ENCODE measurements at regions not wholly inside any gene's neighbourhood (a gene's known extent, or its start where the extent isn't known, plus 50 kb on each side); places are given as distances from the start of the nearest gene placed in this dataset.

DNA sequence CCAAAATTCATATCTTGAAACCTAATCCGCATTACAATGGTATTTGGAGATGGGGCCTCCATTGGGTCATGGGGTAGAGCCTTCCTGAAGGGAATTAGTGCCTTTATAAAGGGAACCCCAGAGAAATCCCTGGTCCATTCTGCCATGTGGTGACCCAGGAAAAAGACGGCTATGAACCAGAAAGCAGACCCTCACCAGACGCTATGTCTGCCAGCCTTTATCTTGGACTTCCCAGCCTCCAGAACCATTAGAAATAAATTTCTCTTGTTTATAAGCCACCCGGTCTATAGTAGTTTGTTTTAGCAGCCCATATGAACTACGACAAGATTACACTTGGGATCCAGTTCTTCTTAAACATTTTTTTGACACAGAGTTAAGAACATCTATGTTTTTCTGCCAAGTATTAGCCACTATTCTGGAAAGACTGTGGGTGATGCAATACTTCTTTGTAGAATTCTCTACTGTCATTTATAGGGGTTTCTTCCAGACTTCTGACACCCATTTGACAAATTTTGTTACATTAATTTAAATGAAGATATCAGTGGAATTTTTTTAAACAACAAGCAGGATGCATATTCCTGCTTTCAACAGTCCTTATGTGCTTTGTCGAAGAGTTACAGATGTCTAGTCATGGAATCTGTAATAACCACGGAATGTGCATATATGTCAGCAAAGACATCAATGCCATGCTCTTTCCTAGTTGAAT is 572.4 kb downstream of the NR2F1-AS1 start (continued):
- TF ChIP-seq, protein P1, sequence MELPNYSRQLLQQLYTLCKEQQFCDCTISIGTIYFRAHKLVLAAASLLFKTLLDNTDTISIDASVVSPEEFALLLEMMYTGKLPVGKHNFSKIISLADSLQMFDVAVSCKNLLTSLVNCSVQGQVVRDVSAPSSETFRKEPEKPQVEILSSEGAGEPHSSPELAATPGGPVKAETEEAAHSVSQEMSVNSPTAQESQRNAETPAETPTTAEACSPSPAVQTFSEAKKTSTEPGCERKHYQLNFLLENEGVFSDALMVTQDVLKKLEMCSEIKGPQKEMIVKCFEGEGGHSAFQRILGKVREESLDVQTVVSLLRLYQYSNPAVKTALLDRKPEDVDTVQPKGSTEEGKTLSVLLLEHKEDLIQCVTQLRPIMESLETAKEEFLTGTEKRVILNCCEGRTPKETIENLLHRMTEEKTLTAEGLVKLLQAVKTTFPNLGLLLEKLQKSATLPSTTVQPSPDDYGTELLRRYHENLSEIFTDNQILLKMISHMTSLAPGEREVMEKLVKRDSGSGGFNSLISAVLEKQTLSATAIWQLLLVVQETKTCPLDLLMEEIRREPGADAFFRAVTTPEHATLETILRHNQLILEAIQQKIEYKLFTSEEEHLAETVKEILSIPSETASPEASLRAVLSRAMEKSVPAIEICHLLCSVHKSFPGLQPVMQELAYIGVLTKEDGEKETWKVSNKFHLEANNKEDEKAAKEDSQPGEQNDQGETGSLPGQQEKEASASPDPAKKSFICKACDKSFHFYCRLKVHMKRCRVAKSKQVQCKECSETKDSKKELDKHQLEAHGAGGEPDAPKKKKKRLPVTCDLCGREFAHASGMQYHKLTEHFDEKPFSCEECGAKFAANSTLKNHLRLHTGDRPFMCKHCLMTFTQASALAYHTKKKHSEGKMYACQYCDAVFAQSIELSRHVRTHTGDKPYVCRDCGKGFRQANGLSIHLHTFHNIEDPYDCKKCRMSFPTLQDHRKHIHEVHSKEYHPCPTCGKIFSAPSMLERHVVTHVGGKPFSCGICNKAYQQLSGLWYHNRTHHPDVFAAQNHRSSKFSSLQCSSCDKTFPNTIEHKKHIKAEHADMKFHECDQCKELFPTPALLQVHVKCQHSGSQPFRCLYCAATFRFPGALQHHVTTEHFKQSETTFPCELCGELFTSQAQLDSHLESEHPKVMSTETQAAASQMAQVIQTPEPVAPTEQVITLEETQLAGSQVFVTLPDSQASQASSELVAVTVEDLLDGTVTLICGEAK (IDR thresholded peaks at IDR 0.05; ENCODE audit: borderline replicate concordance): no peak
- no peak for TF ChIP-seq SMAD5 (IDR thresholded peaks at IDR 0.05; ENCODE audit: low read depth)
- TF ChIP-seq RUNX3 (IDR thresholded peaks at IDR 0.05; ENCODE audit: low read length): no peak
- no peak for TF ChIP-seq CHD4 (IDR thresholded peaks at IDR 0.05)
- no peak for TF ChIP-seq IKZF1 (conservative IDR thresholded peaks at IDR 0.05)
- no peak for TF ChIP-seq GATAD2B (conservative IDR thresholded peaks at IDR 0.05; ENCODE audit: low read depth)

DNA sequence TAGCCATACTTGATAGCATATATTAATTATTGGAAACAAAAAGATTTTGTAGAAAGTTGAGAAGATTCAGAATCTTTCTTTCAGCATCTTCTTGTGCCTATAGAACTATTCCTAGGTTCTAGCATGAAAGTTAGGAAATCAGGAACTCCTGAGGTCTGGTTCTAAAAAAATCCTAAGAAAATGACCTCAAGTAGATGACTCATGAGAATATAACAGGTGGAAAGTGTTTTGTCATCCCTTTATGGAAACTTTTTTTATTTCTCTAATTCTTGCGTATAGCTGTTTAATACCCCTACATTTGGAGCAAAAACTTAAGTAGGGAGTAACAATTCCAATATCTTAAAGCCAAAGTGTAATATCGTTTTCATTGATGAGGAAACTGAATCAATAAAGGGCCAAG is 574.1 kb downstream of the NR2F1-AS1 start:
- RAD21 ChIA-PET (ENCODE audit: unreplicated experiment): no interaction called here
- TF ChIP-seq, protein P2, sequence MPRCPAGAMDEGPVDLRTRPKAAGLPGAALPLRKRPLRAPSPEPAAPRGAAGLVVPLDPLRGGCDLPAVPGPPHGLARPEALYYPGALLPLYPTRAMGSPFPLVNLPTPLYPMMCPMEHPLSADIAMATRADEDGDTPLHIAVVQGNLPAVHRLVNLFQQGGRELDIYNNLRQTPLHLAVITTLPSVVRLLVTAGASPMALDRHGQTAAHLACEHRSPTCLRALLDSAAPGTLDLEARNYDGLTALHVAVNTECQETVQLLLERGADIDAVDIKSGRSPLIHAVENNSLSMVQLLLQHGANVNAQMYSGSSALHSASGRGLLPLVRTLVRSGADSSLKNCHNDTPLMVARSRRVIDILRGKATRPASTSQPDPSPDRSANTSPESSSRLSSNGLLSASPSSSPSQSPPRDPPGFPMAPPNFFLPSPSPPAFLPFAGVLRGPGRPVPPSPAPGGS (IDR thresholded peaks at IDR 0.05; ENCODE audit: borderline replicate concordance, insufficient read depth, low read depth, low read length, poor library complexity, severe bottlenecking): no peak
- TF ChIP-seq RBBP5 (conservative IDR thresholded peaks at IDR 0.05) (no peak), CBX3 (IDR thresholded peaks at IDR 0.05; ENCODE audit: borderline replicate concordance, low read depth) (no peak), NFXL1 (IDR thresholded peaks at IDR 0.05; ENCODE audit: borderline replicate concordance) (no peak), FOS (IDR thresholded peaks at IDR 0.05; ENCODE audit: borderline replicate concordance, extremely low read depth, insufficient read length) (no peak), CBFB (IDR thresholded peaks at IDR 0.05; ENCODE audit: low read depth) (no peak), FOXK2 (IDR thresholded peaks at IDR 0.05) (no peak), POU2F2 (IDR thresholded peaks at IDR 0.05; ENCODE audit: borderline replicate concordance, low read depth, low read length) (no peak)
- TF ChIP-seq, protein P3, sequence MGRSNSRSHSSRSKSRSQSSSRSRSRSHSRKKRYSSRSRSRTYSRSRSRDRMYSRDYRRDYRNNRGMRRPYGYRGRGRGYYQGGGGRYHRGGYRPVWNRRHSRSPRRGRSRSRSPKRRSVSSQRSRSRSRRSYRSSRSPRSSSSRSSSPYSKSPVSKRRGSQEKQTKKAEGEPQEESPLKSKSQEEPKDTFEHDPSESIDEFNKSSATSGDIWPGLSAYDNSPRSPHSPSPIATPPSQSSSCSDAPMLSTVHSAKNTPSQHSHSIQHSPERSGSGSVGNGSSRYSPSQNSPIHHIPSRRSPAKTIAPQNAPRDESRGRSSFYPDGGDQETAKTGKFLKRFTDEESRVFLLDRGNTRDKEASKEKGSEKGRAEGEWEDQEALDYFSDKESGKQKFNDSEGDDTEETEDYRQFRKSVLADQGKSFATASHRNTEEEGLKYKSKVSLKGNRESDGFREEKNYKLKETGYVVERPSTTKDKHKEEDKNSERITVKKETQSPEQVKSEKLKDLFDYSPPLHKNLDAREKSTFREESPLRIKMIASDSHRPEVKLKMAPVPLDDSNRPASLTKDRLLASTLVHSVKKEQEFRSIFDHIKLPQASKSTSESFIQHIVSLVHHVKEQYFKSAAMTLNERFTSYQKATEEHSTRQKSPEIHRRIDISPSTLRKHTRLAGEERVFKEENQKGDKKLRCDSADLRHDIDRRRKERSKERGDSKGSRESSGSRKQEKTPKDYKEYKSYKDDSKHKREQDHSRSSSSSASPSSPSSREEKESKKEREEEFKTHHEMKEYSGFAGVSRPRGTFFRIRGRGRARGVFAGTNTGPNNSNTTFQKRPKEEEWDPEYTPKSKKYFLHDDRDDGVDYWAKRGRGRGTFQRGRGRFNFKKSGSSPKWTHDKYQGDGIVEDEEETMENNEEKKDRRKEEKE (IDR thresholded peaks at IDR 0.05): no peak
- TF ChIP-seq, protein P4, sequence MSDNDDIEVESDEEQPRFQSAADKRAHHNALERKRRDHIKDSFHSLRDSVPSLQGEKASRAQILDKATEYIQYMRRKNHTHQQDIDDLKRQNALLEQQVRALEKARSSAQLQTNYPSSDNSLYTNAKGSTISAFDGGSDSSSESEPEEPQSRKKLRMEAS (IDR thresholded peaks at IDR 0.05; ENCODE audit: low read depth, low read length): no peak

More for the DNA sequence above, 574.1 kb downstream of the NR2F1-AS1 start:
- ATAC-seq (no peak), FAIRE-seq (no peak), DNase-seq (ENCODE audit: low read depth, low spot score) (no peak)
- no peak overlapping the region for H3K4me3 ChIP-seq
- H4K20me1 ChIP-seq (ENCODE audit: control insufficient read depth, insufficient read depth): no peaks in the 10 kb centered on the region
- H3K27me3 ChIP-seq (replicated peaks in 1 of 2; ENCODE audit: control insufficient read depth in 2 of 2, insufficient read depth in 2 of 2, low read length in 1 of 2): no peaks in the 10 kb centered on the region
- no peaks in the 10 kb centered on the region for H3K9me3 ChIP-seq (replicated peaks; ENCODE audit: control insufficient read depth, insufficient read depth, low read length)
- no TSS peak for BruUV-seq (replicated peaks)
- ChIA-PET CTCF (no interaction called here), SMC1A (ENCODE audit: uncharacterized antibody, unreplicated experiment) (interaction anchor here (1.3 kb wide), 1 partner anchor 15 kb away, joined by 3 read pairs; no protein-coding TSS in a partner anchor), POLR2A (no interaction called here)
- no peak overlapping the region for H3K4me2 ChIP-seq (ENCODE audit: control insufficient read depth, insufficient read depth)
- no peaks in the 10 kb centered on the region for H3K4me1 ChIP-seq (ENCODE audit: control insufficient read depth, insufficient read depth, low read length)
- no peaks in the 10 kb centered on the region for H3K36me3 ChIP-seq (ENCODE audit: control insufficient read depth in 2 of 2, insufficient read depth in 2 of 2, low read length in 1 of 2)
- H3K27ac ChIP-seq (ENCODE audit: control insufficient read depth, insufficient read depth): no peak overlapping the region
- 0% methylated on average over 2 of the region's 2 CpGs for WGBS (ENCODE audit: insufficient coverage, insufficient replicate concordance, low lambda C conversion rate, missing lambda C conversion rate)
- in situ Hi-C loops (cut with MboI) (no loop called here), intact Hi-C loops (cut with micrococcal nuclease; ENCODE audit: unreplicated experiment) (no loop called here)
- H3K79me2 ChIP-seq (ENCODE audit: control insufficient read depth, insufficient read depth, low read length): no peaks in the 10 kb centered on the region
- no peak overlapping the region for H3K9ac ChIP-seq (ENCODE audit: control insufficient read depth, insufficient read depth, low read length)
- H2AFZ ChIP-seq (ENCODE audit: control insufficient read depth, low read depth, low read length): no peak overlapping the region

Data from GM12878 (cell line).